ENCODE measurements at regions not wholly inside any gene's neighbourhood (a gene's known extent, or its start where the extent isn't known, plus 50 kb on each side); places are given as distances from the start of the nearest gene placed in this dataset.

DNA sequence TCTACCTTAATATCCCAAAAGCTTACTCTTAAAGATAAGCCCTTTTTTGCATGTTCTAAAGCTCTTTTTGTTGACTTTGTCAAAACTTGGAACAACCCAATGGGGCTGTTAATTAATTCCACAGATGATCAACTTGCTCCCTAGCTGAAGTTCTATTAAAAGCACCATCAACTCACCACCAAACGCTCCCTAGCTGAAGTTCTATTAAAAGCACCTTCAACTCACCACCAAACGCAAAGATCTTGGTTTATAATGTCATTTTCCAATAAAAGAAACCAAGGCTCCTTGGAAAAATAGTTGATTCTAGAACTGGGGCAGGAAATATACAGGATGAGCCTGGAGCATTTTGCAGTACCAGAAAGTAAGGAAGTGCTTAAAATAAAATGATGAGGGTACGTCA, 122.3 kb upstream of the STT3B start:
- no peak for TF ChIP-seq ZFX (IDR thresholded peaks at IDR 0.05; ENCODE audit: borderline replicate concordance)
- TF ChIP-seq, protein P1, sequence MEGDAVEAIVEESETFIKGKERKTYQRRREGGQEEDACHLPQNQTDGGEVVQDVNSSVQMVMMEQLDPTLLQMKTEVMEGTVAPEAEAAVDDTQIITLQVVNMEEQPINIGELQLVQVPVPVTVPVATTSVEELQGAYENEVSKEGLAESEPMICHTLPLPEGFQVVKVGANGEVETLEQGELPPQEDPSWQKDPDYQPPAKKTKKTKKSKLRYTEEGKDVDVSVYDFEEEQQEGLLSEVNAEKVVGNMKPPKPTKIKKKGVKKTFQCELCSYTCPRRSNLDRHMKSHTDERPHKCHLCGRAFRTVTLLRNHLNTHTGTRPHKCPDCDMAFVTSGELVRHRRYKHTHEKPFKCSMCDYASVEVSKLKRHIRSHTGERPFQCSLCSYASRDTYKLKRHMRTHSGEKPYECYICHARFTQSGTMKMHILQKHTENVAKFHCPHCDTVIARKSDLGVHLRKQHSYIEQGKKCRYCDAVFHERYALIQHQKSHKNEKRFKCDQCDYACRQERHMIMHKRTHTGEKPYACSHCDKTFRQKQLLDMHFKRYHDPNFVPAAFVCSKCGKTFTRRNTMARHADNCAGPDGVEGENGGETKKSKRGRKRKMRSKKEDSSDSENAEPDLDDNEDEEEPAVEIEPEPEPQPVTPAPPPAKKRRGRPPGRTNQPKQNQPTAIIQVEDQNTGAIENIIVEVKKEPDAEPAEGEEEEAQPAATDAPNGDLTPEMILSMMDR (IDR thresholded peaks at IDR 0.05): no peak
